ENCODE measurements at regions not wholly inside any gene's neighbourhood (a gene's known extent, or its start where the extent isn't known, plus 50 kb on each side); places are given as distances from the start of the nearest gene placed in this dataset.

DNA sequence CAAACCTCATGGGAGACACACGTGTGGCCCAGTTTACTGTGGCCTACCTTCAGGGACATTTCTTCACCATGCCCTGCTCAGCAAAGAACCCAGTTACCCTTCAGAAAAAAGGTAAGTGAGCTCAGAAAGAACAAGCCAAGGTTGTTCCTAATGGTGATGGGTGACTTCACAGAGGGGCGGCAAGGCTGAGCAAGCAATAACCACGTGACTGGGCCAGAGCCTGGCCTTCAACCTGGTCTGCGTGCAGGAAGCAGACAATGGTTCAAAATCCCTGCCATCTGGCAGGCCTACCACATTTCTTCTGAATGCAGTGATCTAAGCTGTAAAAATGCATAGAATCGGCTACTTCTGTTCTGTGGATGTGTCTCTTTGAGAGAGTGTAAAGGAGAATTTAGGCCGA lies 115.5 kb upstream of the CST7 start:
- no peaks in the 10 kb centered on the region for H3K9me3 Mint-ChIP-seq (ENCODE audit: insufficient read depth)
- no peak overlapping the region for H3K4me3 Mint-ChIP-seq
- peaks cover 3% of the 10 kb centered on the region for H3K4me1 Mint-ChIP-seq (ENCODE audit: low read depth)
- no peak overlapping the region for H3K27ac Mint-ChIP-seq
- POLR2A ChIA-PET, result no interaction called here
- H3K27me3 Mint-ChIP-seq (ENCODE audit: low read depth), result peaks cover 2% of the 10 kb centered on the region
- no peak for DNase-seq
- H3K36me3 Mint-ChIP-seq (ENCODE audit: low read depth), result no peaks in the 10 kb centered on the region
- CTCF ChIA-PET, result no interaction called here
- no peak for ATAC-seq

DNA sequence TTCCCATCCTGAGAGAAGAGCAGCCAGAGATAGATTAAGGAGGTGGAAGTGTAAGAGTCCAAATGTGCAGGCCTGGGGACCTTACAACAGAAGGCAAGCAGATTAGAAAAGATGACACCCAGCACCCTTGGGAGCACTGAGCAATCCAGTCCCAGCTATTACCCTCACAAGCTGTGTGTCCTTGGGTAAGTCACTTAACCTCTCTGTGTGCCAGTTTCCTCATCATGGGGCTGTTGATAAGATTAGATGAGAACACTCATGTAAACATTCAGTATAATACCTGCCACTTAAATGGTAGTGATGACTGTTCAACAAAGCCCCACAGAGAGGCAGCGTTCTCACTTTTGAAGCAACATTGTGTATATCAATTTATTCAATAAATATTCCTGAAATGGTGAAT lies 114.8 kb upstream of the CST7 start:
- DNase-seq (no peak), ATAC-seq (no peak)
- no peaks in the 10 kb centered on the region for H3K9me3 Mint-ChIP-seq (ENCODE audit: insufficient read depth)
- H3K27ac Mint-ChIP-seq, result no peak overlapping the region
- H3K27me3 Mint-ChIP-seq (ENCODE audit: low read depth), result peaks cover 2% of the 10 kb centered on the region
- CTCF ChIA-PET, result no interaction called here
- POLR2A ChIA-PET, result no interaction called here
- H3K4me3 Mint-ChIP-seq, result no peak overlapping the region
- H3K4me1 Mint-ChIP-seq (ENCODE audit: low read depth), result peaks cover 3% of the 10 kb centered on the region
- H3K36me3 Mint-ChIP-seq (ENCODE audit: low read depth), result no peaks in the 10 kb centered on the region

DNA sequence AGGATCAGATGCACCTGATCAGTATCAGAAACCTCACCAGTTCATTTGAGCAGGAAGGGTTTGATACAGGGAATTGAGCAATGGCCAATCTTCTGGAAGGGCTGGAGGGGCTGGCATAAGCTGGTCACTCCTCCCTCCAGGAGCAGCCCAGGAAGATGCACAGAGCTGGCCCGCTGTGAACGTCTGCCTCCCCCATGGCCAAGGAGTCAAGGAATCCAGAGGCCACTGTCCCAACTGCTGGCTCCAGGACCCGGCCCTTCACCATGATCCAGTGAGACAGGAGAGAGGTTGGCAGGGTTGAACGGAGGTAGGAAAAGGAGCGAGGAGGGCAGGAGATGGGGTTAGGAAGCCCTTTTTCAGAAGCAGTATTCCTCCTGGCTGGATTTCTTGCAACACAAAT lies 113.9 kb upstream of the CST7 start:
- CTCF ChIA-PET, result no interaction called here
- H3K4me1 Mint-ChIP-seq (ENCODE audit: low read depth), result peaks cover 3% of the 10 kb centered on the region
- H3K27me3 Mint-ChIP-seq (ENCODE audit: low read depth), result peaks cover 5% of the 10 kb centered on the region
- no peaks in the 10 kb centered on the region for H3K9me3 Mint-ChIP-seq (ENCODE audit: insufficient read depth)
- POLR2A ChIA-PET, result no interaction called here
- H3K36me3 Mint-ChIP-seq (ENCODE audit: low read depth), result no peaks in the 10 kb centered on the region
- DNase-seq, result no peak
- no peak for ATAC-seq
- no peak overlapping the region for H3K27ac Mint-ChIP-seq
- no peak overlapping the region for H3K4me3 Mint-ChIP-seq

DNA sequence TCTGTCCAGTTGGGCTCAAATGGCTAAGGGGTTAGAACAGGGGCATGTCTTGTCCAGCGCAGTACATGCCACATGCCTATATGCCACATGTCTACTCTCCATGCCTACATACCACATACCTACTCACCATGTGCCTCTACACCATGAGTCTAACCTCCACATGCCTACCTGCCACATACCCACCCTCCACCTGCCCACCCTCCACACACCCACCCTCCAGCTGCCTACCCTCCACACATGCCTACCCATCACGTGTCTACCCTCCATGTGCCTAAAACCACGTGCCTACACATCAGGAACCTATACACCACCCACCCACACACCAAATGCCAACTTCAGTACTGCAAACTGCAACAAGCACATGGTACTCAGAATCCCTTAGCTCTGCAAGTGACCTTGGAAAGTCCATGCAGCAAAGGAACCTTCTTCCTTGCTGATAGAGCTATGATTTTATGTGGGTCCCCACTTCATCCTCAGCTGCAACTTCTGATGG lies 113.0 kb upstream of the CST7 start:
- no peak overlapping the region for H3K4me3 Mint-ChIP-seq
- no peaks in the 10 kb centered on the region for H3K9me3 Mint-ChIP-seq (ENCODE audit: insufficient read depth)
- ChIA-PET POLR2A (no interaction called here), CTCF (no interaction called here)
- H3K4me1 Mint-ChIP-seq (ENCODE audit: low read depth), result peaks cover 1% of the 10 kb centered on the region
- peaks cover 9% of the 10 kb centered on the region for H3K27me3 Mint-ChIP-seq (ENCODE audit: low read depth)
- ATAC-seq (no peak), DNase-seq (no peak)
- no peak overlapping the region for H3K27ac Mint-ChIP-seq
- no peaks in the 10 kb centered on the region for H3K36me3 Mint-ChIP-seq (ENCODE audit: low read depth)

DNA sequence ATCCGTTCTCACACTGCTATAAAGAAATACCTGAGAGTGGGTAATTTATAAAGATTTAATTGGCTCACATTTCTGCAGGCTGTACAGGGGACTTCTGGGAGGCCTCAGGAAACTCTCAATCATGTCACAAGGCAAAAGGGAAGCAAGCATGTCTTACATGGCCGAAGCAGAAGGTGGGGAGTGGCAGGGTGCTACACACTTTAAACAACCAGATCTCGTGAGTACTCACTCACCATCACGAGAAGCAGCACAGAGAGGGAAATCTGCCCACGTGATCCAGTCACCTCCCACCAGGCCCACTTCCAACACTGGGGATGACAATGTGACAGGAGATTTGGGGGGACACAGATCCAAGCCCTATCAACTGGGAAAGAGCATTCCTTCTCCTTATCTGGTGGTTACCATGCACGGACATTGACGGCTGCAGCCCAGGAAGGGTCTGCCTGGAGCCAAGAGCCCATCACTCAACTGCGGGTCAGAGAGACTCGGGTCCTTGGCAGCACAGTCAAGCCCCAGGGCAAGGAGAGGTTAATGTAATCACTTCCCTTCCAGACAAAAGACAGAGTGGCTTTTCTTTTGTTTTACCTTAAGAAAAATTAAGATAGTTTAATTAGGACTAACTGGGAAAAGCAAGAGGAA lies 112.3 kb upstream of the CST7 start:
- H3K27ac Mint-ChIP-seq, result no peak overlapping the region
- ATAC-seq, result no peak
- POLR2A ChIA-PET, result no interaction called here

DNA sequence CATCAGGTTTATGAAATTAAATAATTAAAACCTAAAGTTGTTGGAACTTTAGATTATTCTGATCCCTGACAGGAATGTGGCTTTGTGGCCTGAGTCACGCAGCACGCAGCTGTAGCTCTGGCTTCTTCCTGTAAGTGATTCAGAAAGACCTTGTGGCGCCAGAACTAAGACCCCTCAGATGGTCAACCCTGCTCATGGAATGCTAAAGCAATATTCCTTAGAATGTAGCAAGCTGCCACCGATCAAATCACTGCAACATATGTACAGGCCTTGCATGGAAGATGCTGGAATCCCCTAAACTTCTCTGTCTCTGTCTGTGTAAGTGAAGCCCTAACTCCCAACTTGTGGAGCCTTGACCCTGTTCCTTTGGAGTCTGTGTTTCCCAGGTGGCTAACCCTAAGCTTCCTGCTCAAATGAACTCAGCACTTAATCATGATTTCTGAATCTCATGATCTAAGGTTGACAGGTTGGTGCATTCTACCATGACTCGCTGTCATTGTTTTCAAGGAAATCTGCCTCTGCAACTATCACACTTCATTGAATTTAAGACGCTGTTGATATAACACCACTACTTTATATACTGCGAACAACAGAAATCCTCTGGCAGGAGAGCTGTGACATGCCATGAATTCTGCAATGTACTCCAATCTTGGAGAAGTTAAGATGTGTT lies 111.2 kb upstream of the CST7 start:
- no peaks in the 10 kb centered on the region for H3K9me3 Mint-ChIP-seq (ENCODE audit: insufficient read depth)
- H3K27ac Mint-ChIP-seq, result no peak overlapping the region
- POLR2A ChIA-PET, result no interaction called here
- CTCF ChIA-PET, result no interaction called here
- DNase-seq (no peak), ATAC-seq (no peak)
- H3K27me3 Mint-ChIP-seq (ENCODE audit: low read depth), result peaks cover 17% of the 10 kb centered on the region
- no peaks in the 10 kb centered on the region for H3K4me1 Mint-ChIP-seq (ENCODE audit: low read depth)
- no peaks in the 10 kb centered on the region for H3K36me3 Mint-ChIP-seq (ENCODE audit: low read depth)
- H3K4me3 Mint-ChIP-seq, result no peak overlapping the region

More for the DNA sequence above, 112.3 kb upstream of the CST7 start:
- no peak overlapping the region for H3K4me3 Mint-ChIP-seq
- H3K36me3 Mint-ChIP-seq (ENCODE audit: low read depth), result no peaks in the 10 kb centered on the region
- H3K27me3 Mint-ChIP-seq (ENCODE audit: low read depth), result peaks cover 12% of the 10 kb centered on the region
- DNase-seq, result no peak
- no peaks in the 10 kb centered on the region for H3K9me3 Mint-ChIP-seq (ENCODE audit: insufficient read depth)
- H3K4me1 Mint-ChIP-seq (ENCODE audit: low read depth), result no peaks in the 10 kb centered on the region
- CTCF ChIA-PET, result no interaction called here

DNA sequence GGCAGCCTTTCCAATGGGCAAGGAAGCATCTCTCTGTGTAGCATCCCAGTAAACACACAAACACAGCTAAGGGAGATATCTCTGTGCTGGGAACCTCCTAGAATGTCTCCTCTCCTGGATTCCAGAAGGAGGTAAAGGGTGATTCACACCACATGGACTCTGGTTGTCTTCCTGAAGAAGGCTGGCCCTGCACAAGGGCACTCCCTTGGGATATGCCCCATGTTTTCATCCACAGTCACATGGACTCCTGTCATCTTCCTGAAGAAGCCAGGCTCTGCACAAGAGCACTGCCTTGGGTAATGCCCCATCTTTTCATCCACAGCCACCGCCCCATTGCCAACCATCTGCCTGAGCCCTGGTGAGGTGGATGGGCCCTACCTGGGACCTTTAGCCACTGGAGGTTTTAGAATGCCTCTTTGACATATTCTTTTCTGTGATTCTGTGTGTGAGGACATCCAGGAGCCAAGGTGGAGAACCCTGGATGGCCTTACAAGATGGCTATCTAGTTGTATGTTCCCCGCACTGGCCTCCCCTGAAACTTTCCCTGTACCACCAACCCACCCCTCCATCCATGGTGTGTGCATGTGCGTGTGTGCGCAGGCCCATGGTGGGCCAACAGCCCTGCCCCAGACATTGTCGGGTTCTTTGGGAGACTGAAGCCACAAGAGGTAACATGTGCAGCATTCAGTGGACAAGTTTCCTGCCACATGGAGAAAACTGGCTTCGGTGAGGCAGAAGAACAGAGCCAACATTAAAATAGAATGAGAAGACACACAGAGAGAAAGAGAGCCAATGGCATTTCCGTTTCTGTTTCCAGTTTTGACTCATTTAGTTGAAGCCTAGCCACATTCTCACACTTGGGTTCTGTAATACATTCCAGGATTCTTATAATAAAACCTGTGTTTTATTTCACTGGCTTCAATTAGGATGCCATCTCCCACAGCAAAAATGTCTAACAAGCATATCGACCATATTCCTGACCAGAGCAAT lies 110.2 kb upstream of the CST7 start:
- CTCF ChIA-PET, result no interaction called here
- Mint-ChIP-seq H3K4me1 (ENCODE audit: low read depth) (no peaks in the 10 kb centered on the region), H3K4me3 (no peak overlapping the region), H3K27me3 (ENCODE audit: low read depth) (peaks cover 22% of the 10 kb centered on the region), H3K36me3 (ENCODE audit: low read depth) (no peaks in the 10 kb centered on the region), H3K27ac (no peak overlapping the region), H3K9me3 (ENCODE audit: insufficient read depth) (no peaks in the 10 kb centered on the region)
- POLR2A ChIA-PET, result no interaction called here
- DNase-seq (no peak), ATAC-seq (no peak)

DNA sequence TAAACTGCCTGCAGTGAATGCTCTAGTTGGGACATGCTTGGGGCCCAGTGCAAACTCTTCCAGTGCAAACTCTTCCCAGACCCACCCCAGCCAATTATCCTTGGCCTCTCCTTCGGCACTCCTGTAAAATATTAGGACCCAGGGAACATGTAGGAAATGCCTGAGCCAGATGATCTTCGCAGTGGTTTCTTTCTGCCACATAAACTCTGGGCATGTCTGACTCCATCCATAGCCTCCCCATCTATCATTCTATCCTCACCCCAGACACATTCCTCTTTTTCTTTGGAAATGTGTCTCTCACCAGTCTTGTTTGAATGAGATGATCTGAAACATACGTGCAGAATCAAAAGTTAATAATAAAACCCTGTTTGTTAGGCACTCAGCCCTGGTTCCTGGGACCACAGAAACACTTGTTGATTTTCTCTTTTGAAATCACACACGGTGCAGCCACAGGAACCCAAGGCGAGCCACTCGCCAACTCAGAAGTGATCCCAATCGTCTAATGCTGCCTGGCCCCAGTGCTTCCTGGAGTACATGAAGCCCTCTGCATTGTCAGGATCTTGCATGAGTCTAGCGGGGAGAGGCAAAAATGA lies 108.9 kb upstream of the CST7 start:
- Mint-ChIP-seq H3K4me3 (no peak overlapping the region), H3K4me1 (ENCODE audit: low read depth) (no peaks in the 10 kb centered on the region), H3K9me3 (ENCODE audit: insufficient read depth) (no peaks in the 10 kb centered on the region), H3K27me3 (ENCODE audit: low read depth) (peaks cover 25% of the 10 kb centered on the region), H3K36me3 (ENCODE audit: low read depth) (no peaks in the 10 kb centered on the region), H3K27ac (no peak overlapping the region)
- POLR2A ChIA-PET, result no interaction called here
- CTCF ChIA-PET, result no interaction called here
- no peak for DNase-seq
- no peak for ATAC-seq

DNA sequence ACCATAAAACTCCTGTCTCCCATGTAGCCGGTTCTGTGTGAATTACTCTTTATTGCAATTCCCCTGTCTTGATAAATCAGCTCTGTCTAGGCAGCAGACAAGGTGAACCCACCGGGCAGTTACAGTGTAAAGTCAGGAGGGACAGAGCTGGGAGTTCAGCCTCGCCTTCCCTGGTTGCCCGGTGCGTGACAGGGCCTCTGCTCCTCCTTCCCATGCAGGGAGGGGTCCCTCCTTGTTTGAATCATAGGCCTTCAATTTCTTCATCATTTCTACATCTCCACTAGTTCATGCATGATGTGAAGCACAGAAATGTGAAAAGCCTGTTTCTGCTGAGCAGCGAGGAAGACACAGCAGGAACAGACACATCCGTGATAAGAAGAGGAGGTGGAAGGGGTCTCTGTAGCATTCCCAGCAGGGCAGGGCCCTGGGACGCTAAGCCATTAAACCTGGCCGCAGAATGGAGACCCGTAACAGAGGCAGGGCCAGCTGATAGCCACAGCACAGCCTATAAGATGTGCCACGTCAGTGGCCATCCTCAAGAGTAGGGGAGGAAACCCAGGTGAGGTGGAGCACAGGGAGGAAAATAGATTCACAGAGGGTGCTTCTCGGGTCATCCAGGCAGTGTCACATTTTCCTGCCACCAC lies 106.7 kb upstream of the CST7 start:
- H3K9me3 Mint-ChIP-seq (ENCODE audit: insufficient read depth), result peaks cover 3% of the 10 kb centered on the region
- no peak overlapping the region for H3K4me3 Mint-ChIP-seq
- POLR2A ChIA-PET, result no interaction called here
- CTCF ChIA-PET, result no interaction called here
- ATAC-seq (no peak), DNase-seq (no peak)
- no peaks in the 10 kb centered on the region for H3K36me3 Mint-ChIP-seq (ENCODE audit: low read depth)
- H3K27me3 Mint-ChIP-seq (ENCODE audit: low read depth), result peaks cover 36% of the 10 kb centered on the region
- H3K27ac Mint-ChIP-seq, result no peak overlapping the region
- H3K4me1 Mint-ChIP-seq (ENCODE audit: low read depth), result no peaks in the 10 kb centered on the region

DNA sequence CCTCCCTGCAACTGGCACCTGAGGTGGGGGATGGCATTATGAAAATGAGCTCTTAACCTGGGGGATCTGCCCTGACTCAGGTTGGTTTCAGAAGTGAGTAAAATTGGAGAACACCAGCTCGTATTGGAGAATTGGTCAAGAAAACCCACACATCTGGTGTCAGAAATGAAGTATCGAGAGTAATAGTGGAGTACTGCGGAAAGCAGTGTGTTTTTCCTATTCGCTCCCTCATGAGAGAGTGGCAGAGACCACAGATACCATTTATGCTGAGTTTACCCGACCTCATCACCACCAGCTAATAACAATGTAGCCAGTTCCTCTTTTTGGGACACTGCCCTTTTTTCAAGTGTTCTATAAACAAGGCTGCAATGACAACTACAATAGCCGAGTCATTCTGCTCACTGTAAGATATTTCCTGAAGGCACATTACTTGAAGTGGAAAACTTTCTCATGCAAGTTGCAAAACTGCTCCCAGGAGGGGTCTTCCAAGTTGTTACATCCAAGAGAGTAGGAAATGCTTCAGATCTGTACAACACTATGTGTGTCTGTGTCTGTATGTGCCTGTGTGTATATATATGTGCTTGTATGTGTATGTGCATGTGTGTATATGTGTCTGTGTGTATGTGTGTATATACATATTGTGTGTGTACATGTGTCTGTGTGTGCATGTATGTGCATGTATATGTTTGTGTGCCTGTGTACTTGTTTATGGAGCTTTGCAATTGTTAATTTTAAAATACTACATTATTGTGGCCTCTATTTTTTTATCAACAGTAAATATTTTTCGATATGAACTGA lies 106.0 kb upstream of the CST7 start:
- Mint-ChIP-seq H3K27ac (no peak overlapping the region), H3K27me3 (ENCODE audit: low read depth) (peaks cover 36% of the 10 kb centered on the region), H3K9me3 (ENCODE audit: insufficient read depth) (peaks cover 4% of the 10 kb centered on the region), H3K36me3 (ENCODE audit: low read depth) (no peaks in the 10 kb centered on the region), H3K4me3 (no peak overlapping the region), H3K4me1 (ENCODE audit: low read depth) (no peaks in the 10 kb centered on the region)
- DNase-seq (no peak), ATAC-seq (no peak)
- ChIA-PET POLR2A (no interaction called here), CTCF (no interaction called here)

DNA sequence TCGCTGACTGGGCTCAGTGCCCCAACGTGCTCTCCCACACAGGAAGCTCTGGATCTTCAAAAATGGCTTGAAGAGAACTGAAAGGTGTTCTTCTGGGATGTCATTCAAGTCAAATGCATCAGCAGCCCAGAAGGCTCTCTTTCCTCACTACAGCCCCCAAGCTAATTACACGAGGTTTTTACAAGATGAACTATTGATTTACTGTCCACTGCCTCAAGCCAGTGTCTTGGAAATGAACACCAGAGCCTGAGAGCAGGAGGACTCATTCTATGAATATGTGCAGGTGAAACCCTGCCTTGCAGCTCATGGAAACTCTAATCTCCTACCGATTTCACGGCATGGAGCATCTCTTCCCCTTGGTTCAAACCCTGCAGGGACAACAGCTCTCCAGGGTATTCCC lies 98.9 kb upstream of the CST7 start:
- H3K36me3 Mint-ChIP-seq (ENCODE audit: low read depth), result no peaks in the 10 kb centered on the region
- DNase-seq, result no peak
- H3K27ac Mint-ChIP-seq, result no peak overlapping the region
- CTCF ChIA-PET, result no interaction called here
- H3K9me3 Mint-ChIP-seq (ENCODE audit: insufficient read depth), result peaks cover 4% of the 10 kb centered on the region
- no peak overlapping the region for H3K4me3 Mint-ChIP-seq
- POLR2A ChIA-PET, result no interaction called here
- ATAC-seq, result no peak
- no peaks in the 10 kb centered on the region for H3K4me1 Mint-ChIP-seq (ENCODE audit: low read depth)
- peaks cover 20% of the 10 kb centered on the region for H3K27me3 Mint-ChIP-seq (ENCODE audit: low read depth)

Data from activated CD8-positive, alpha-beta T cell treated with anti-CD3 and anti-CD28 coated beads, Interleukin-2, amount 10 ng/mL, durations not matched to agents 7 days and 5 days (primary cell).